Upper lobe of left lung (tissue), 6 donors: ENCODE measurements at regions not wholly inside any gene's neighbourhood (a gene's known extent, or its start where the extent isn't known, plus 50 kb on each side); places are given as distances from the start of the nearest gene placed in this dataset.
"Not testable (repeated sequence)": the region's sequence is repeated elsewhere in the genome, so short reads cannot be mapped to it uniquely, and the experiment has no call there.

ENCODE experiments used
- ATAC-seq, 2 donors: fragments of 200-7000 bp; cut with Tn5 transposase; one replicate each; pipeline ENCODE4 v1.9.1; 2022; ENCODE audit warnings: mild to moderate bottlenecking in 2 of 2, moderate library complexity in 2 of 2; ENCODE audit not compliant: low FRiP score in 2 of 2
- DNase-seq, 2 donors: peaks; one replicate each; pipeline ENCODE4 v3.0.0-alpha.2; 2019 to 2020
- H3K27ac ChIP-seq, 4 donors: fragments of 200-600 bp; sonication (generic); one replicate each; pipeline ENCODE4 v1.5.1; 2016 to 2019
- H3K27me3 ChIP-seq, 4 donors: fragments of 200-600 bp; sonication (generic); one replicate each; pipeline ENCODE4 v1.5.1; 2017 to 2019
- H3K36me3 ChIP-seq, 4 donors: fragments of 200-600 bp; sonication (generic); one replicate each; pipeline ENCODE4 v1.5.1; 2016 to 2019
- H3K4me1 ChIP-seq, 4 donors: fragments of 200-600 bp; sonication (generic); one replicate each; pipeline ENCODE4 v1.5.1; 2018 to 2019
- H3K4me3 ChIP-seq, 4 donors: fragments of 200-600 bp; sonication (generic); one replicate each; pipeline ENCODE4 v1.5.1; 2017 to 2019; ENCODE audit warnings: mild to moderate bottlenecking in 2 of 4, moderate library complexity in 1 of 4
- H3K9me3 ChIP-seq, 4 donors: fragments of 200-600 bp; sonication (generic); one replicate each; pipeline ENCODE4 v1.5.1; 2018 to 2019
- CTCF ChIP-seq, 6 experiments: fragments of 450-650 bp in 4 of 6; fragments of 200-600 bp in 2 of 6; sonication (generic) in 2 of 6; IDR thresholded peaks; one replicate each; pipeline ENCODE4 v1.5.1; 2016 to 2019; ENCODE audit warnings: antibody characterized with exemption in 6 of 6
- EP300 ChIP-seq, 4 donors: sonication (generic); formaldehyde crosslinking; IDR thresholded peaks; one replicate each; pipeline ENCODE4 v1.5.1; 2017; ENCODE audit warnings: antibody characterized with exemption in 4 of 4, control low read depth in 2 of 4
- POLR2A ChIP-seq, 4 donors: fragments of 450-650 bp; IDR thresholded peaks; one replicate each; pipeline ENCODE4 v1.5.1; 2016 to 2017; ENCODE audit warnings: antibody characterized with exemption in 4 of 4, mild to moderate bottlenecking in 2 of 4
- POLR2AphosphoS5 ChIP-seq, 2 donors: sonication (generic); formaldehyde crosslinking; IDR thresholded peaks; one replicate each; pipeline ENCODE4 v1.5.1; 2017; ENCODE audit warnings: antibody characterized with exemption in 2 of 2
- WGBS, 2 donors: methylation state at CpG; one replicate each; pipeline ENCODE4 v1.1.5; 2017 to 2018; 5-methylcytosine and 5-hydroxymethylcytosine counted together
- donor health status: DM: no; HTN: no; CAD: no; lungs with moderate emphysema.
- donor health status: DM: no; HTN: yes; CAD: no; lungs with severe emphysema.

GRCh38 chr5:112511920-112512319, 92.8 kb upstream of the EPB41L4A start:
- Histone ChIP-seq H3K36me3 (no peaks in the 10 kb centered on the region), H3K4me3 (no peak overlapping the region), H3K9me3 (peaks cover 0 to 11% (median 0%) of the 10 kb centered on the region in 4 donors), H3K27me3 (no peaks in the 10 kb centered on the region), H3K27ac (no peak overlapping the region), H3K4me1 (no peaks in the 10 kb centered on the region)
- TF ChIP-seq POLR2AphosphoS5 (IDR thresholded peaks at IDR 0.05) = no peak
- TF ChIP-seq CTCF (IDR thresholded peaks at IDR 0.05) = no peak
- TF ChIP-seq POLR2A (IDR thresholded peaks at IDR 0.05) = no peak
- TF ChIP-seq EP300 (IDR thresholded peaks at IDR 0.05) = no peak
- no peak for DNase-seq
- ATAC-seq = no peak

- TF ChIP-seq CTCF (IDR thresholded peaks at IDR 0.05) (no peak), POLR2A (IDR thresholded peaks at IDR 0.05) (no peak), POLR2AphosphoS5 (IDR thresholded peaks at IDR 0.05) (no peak), EP300 (IDR thresholded peaks at IDR 0.05) (no peak)
- Histone ChIP-seq H3K4me3 (no peak overlapping the region), H3K27ac (no peak overlapping the region), H3K36me3 (no peaks in the 10 kb centered on the region), H3K27me3 (no peaks in the 10 kb centered on the region), H3K4me1 (no peaks in the 10 kb centered on the region), H3K9me3 (peaks cover 0 to 11% (median 0%) of the 10 kb centered on the region in 4 donors)
- 48 to 60% methylated on average over 2 of the region's 2 CpGs for WGBS, 2 donors
- no peak for ATAC-seq
- no peak for DNase-seq
Observed at GRCh38 chr5:112512901-112513300, 93.8 kb upstream of the EPB41L4A start.

DNA sequence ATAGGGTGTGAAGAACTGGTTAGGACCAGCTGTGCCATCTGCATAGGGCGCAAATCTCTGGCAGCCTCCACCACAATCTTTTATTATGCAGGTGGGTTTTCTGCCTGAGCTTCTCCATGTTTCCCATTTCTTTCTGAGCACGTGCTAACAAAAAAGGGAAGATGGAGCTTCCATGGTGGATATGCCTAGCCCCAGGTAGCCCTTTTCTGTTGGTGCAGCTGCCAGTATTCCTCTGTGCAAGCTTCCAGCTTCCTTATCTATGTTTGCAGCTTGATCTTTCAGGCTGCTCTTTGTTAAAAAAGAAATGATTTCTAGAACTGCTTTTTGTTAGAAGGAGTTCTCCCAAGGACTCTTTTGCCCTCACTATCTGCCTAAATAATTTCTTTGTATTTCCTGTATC, 95.0 kb upstream of the EPB41L4A start:
- Histone ChIP-seq H3K36me3 (no peaks in the 10 kb centered on the region), H3K4me3 (no peak overlapping the region), H3K27ac (no peak overlapping the region), H3K4me1 (no peaks in the 10 kb centered on the region), H3K9me3 (peaks cover 0 to 11% (median 0%) of the 10 kb centered on the region in 4 donors), H3K27me3 (no peaks in the 10 kb centered on the region)
- TF ChIP-seq POLR2AphosphoS5 (IDR thresholded peaks at IDR 0.05) (no peak), POLR2A (IDR thresholded peaks at IDR 0.05) (no peak), CTCF (IDR thresholded peaks at IDR 0.05) (no peak), EP300 (IDR thresholded peaks at IDR 0.05) (no peak)
- ATAC-seq (no peak), DNase-seq (no peak)
- 50 to 59% methylated on average over 2 of the region's 2 CpGs for WGBS, 2 donors

DNA sequence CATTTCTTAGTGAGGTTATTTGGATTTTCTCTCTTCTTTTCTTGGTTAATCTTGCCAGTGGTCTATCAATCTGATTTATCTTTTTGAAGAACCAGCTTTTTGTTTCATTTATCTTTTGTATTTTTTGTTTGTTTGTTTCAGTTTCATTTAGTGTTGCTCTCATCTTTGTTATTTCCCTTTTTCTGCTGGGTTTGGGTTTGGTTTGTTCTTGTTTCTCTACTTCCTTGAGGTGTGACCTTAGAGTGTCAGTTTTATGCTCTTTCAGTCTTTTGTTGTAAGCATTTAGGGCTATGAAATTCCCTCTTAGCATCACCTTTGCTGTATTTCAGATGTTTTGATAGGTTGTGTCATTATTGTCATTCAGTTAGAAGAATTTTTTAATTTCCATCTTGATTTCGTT, 101.4 kb upstream of the EPB41L4A start:
- not testable (repeated sequence) for H3K4me3 ChIP-seq, DNase-seq, H3K27me3 ChIP-seq, H3K4me1 ChIP-seq, H3K9me3 ChIP-seq, H3K36me3 ChIP-seq, ATAC-seq, H3K27ac ChIP-seq
- WGBS, 2 donors = 68 to 73% methylated on average over 1 of the region's 1 CpG

DNA sequence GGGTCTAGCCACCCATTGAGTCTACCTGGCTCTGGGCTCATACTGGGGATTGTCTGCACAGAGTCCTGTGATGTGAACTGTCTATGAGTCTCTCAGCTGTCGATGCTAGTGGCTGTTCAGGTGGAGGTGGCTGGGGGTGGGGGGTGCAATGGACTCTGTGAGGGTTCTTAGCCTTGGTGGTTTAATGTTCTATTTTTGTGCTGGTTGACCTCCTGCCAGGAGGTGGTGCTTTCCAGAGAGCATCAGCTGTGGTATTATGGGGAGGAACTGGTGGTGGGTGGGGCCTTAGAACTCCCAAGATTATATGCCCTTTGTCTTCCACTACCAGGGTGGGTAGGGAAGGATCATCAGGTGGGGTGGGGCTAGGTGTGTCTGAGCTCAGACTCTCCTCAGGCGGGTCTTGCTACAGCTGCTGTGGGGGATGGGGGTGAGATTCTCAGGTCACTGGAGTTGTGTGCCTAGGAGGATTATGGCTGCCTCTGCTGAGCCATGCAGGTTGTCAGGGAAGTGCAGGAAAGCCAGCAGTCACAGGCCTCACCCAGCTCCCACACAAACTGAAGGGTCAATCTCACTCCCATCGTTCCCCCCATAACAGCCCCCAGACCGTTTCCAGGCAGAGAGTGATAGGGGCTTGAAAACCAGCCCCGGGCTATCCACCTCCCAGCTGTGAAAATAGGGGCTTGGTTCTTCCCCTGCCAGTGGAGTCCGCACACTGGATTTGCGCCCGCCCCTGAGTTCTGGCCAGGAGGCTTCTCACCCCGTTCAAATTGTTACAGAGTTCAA, 104.0 kb upstream of the EPB41L4A start:
- H3K9me3 ChIP-seq, DNase-seq, H3K27me3 ChIP-seq, H3K36me3 ChIP-seq, H3K4me3 ChIP-seq, H3K4me1 ChIP-seq, ATAC-seq: not testable (repeated sequence)
- H3K27ac ChIP-seq = peak overlapping the region in 1 of 4 donors; percentile 18
- WGBS, 2 donors = 86 to 94% methylated on average over 9 of the region's 9 CpGs

DNA sequence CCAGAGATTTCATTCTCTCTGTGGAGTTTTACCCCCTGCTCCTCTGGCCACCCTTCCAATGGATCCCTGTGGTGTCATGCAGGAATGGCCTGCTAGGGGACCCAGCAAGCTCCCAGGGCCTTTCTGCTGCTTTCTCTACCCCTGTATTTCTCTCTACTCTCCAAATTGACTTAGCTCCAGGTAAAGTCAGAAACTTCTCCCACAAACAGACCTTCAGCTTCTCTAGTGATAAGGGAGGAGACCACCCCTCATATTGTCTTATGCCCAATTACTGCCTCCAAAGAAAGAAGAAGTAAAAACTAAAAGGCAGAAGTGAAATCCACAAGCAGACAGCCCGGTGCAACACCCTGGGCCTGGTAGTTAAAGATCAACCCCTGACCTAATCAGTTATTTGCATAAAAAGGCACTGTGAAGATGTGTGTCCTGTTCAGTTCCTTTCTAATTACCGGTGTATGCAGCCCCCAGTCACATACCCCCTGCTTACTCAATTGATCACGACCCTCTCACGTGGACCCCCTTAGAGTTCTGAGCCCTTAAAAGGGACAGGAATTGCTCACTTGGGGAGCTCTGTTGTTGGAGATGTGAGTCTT, 104.7 kb upstream of the EPB41L4A start:
- H3K36me3 ChIP-seq, H3K4me1 ChIP-seq, H3K4me3 ChIP-seq, H3K9me3 ChIP-seq, DNase-seq, H3K27me3 ChIP-seq, ATAC-seq: not testable (repeated sequence)
- H3K27ac ChIP-seq = peak overlapping the region in 1 of 4 donors; percentile 18
- 75 to 92% methylated on average over 4 of the region's 4 CpGs for WGBS, 2 donors
